ENCODE measurements at regions not wholly inside any gene's neighbourhood (a gene's known extent, or its start where the extent isn't known, plus 50 kb on each side); places are given as distances from the start of the nearest gene placed in this dataset.
"Not testable (repeated sequence)": the region's sequence is repeated elsewhere in the genome, so short reads cannot be mapped to it uniquely, and the experiment has no call there.

DNA sequence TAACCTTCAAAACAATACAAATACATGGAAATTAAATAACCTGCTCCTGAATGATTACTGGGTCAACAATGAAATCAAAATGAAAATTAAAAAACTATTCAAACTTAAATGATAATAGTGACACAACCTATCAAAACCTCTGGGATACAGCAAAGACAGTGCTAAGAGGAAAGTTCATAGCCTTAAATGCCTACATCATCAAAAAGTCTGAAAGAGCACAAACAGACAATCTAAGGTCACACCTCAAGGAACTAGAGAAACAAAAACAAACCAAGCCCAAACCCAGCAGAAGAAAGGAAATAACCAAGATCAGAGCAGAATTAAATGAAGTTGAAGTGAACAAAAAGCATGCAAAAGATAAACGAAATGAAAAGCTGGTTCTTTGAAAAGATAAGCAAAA, 79.5 kb downstream of the TMEM212 start:
- TF ChIP-seq, protein P1, sequence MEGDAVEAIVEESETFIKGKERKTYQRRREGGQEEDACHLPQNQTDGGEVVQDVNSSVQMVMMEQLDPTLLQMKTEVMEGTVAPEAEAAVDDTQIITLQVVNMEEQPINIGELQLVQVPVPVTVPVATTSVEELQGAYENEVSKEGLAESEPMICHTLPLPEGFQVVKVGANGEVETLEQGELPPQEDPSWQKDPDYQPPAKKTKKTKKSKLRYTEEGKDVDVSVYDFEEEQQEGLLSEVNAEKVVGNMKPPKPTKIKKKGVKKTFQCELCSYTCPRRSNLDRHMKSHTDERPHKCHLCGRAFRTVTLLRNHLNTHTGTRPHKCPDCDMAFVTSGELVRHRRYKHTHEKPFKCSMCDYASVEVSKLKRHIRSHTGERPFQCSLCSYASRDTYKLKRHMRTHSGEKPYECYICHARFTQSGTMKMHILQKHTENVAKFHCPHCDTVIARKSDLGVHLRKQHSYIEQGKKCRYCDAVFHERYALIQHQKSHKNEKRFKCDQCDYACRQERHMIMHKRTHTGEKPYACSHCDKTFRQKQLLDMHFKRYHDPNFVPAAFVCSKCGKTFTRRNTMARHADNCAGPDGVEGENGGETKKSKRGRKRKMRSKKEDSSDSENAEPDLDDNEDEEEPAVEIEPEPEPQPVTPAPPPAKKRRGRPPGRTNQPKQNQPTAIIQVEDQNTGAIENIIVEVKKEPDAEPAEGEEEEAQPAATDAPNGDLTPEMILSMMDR (IDR thresholded peaks at IDR 0.05): not testable (repeated sequence)
- not testable (repeated sequence) for TF ChIP-seq POLR2A (IDR thresholded peaks at IDR 0.05)
